Posterior vena cava (tissue), 2 donors: ENCODE measurements at regions not wholly inside any gene's neighbourhood (a gene's known extent, or its start where the extent isn't known, plus 50 kb on each side); places are given as distances from the start of the nearest gene placed in this dataset.
"Not testable (repeated sequence)": the region's sequence is repeated elsewhere in the genome, so short reads cannot be mapped to it uniquely, and the experiment has no call there.

ENCODE experiments used
- DNase-seq: peaks from one replicate; pipeline ENCODE4 v3.0.0-alpha.2; 2020; ENCODE audit warnings: low spot score
- intact Hi-C, 2 donors: fragments of 100-400 bp; cut with DNase I; formaldehyde crosslinking; loops; one replicate each; pipeline versions ENCODE4 v1.14.1 to v1.14.2; 2022 to 2023
- donor health status: DM: yes; HTN: yes; CAD: no.
- donor health status: DM: yes; HTN: yes; CAD: no.

- intact Hi-C loops, result no loop called here
- no peak for DNase-seq
Measured at GRCh38 chr6:148602136-148602535, 144.7 kb upstream of the UST start.

GRCh38 chr6:148608199-148608951 is 138.5 kb upstream of the UST start:
- DNase-seq, result no peak
- intact Hi-C loops, result no loop called here

DNA sequence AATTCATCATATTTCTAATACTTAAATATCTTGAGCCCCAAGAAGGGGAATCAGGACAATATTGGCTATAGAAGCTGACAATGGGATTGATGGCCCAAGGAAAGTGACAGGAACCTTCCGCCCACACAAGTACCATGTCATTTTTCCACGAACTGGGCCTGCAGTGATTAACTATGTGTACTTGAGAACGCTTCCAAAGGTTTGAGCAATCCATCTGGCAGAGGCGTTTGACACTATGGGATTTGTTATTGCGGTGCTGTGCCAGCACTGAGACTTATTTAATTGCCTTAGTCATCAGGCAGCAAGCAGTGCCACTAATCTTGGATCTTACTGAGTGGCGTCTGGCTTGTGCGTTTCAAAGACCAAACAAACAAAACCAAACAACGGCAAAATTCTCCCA is 135.6 kb upstream of the UST start:
- intact Hi-C loops, result loop anchor here in 1 of 2 donors (10.0 kb wide), 1 partner anchor 124 kb away; no protein-coding TSS in a partner anchor
- peak; percentile 86 for DNase-seq

DNA sequence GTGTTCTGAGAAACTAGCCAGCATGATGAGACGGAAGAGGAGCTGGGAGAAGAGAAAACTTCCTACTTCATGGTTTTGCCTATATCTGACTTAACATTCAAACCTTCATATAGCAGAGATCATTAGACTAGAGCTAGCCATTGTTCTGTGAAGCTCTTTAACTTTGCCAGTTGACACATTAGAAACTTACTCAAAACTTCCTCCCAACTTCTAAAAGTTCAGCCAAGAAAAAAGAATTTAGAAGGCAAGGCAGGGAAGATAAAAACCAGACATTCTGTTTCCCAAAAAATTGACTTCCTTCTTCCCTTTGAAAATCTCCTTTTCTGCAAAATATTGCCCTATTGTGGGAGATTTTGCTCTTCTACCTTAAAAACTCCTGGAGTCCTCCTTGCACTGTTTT is 134.8 kb upstream of the UST start:
- intact Hi-C loops, result loop anchor here in 1 of 2 donors (10.0 kb wide), 1 partner anchor 123 kb away; no protein-coding TSS in a partner anchor
- no peak for DNase-seq

- no peak for DNase-seq
- intact Hi-C loops, result loop anchor here in 1 of 2 donors (10.0 kb wide), 1 partner anchor 120 kb away; no protein-coding TSS in a partner anchor
Measured at GRCh38 chr6:148614602-148615001, 132.2 kb upstream of the UST start.

DNA sequence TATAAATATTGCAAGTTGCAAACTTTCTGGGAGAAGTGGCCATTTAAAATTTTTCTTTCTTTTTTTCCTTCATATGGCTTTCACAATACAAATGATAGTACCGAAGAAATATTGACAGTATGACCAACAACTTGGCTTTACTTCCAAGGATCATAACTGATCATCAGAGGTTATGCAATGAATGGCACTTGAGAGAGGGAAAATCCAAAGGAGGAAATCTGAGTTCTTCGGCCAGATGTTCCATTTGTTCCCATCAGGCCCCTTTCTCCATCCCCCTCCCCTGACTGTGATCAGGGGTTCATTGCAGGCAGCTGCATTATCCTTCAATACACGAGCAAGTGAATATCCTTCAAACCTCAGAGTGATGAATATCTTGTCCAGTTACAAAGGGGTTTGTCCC is 130.0 kb upstream of the UST start:
- intact Hi-C loops, result loop anchor here in 1 of 2 donors (10.0 kb wide), 1 partner anchor 118 kb away; no protein-coding TSS in a partner anchor
- DNase-seq, result no peak

- intact Hi-C loops, result loop anchor here in 1 of 2 donors (10.0 kb wide), 1 partner anchor 117 kb away; no protein-coding TSS in a partner anchor
Measured at GRCh38 chr6:148617530-148617929, 129.3 kb upstream of the UST start.

DNA sequence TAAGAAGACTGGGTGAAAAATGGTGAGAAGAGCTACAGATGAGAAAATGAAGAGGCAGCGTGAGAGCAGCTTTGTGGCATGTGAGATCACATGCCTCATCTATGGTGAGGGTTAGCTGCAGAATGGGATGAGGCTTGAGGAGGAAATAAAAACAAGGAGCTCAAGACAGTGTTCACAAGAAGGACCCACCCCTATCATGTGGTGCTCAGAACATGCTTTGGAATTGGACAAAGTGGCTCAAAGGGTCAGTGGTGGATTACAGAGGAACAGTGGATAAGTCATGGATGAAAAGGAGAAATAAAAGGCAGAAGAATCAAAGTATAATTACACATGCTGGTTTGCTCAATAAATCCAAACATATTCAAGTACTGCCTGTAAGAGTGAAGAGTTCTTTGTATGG is 126.9 kb upstream of the UST start:
- intact Hi-C loops, result loop anchor here in 1 of 2 donors (10.0 kb wide), 1 partner anchor 115 kb away; no protein-coding TSS in a partner anchor
- no peak for DNase-seq

More at GRCh38 chr6:148617530-148617929, 129.3 kb upstream of the UST start:
- no peak for DNase-seq

DNA sequence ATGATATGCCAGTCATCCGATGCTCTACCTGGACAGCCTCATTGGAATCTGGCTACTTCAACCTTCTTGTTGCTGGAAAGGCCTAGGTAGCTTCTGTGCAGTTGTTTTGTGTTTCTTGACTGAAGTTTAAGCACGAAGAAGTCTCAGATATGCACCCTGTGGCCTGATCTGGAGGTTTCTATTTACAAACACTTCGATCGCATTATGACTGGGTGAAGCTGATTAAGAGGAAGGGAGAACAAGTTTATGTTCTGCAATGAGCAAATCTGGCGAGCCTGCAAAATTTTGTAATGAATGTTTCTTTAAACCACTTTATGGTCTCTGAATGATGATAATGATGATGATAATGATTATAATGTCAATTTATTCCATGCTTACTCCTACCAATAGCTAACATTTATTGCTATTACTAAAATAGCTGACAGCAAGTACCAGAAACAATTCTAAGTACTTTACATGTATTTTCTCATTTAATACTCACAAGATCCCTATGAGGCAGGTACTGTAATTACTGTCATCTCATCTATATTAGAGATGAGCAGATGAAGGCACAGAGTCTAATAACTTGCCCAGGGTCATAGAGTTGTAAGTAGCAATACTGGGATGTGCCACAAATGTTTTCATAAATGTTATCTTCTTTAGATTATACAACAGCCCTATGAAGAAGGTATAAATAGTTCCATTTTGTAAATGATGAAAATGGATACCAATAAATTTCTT is 126.1 kb upstream of the UST start:
- DNase-seq, result no peak
- intact Hi-C loops, result no loop called here

DNA sequence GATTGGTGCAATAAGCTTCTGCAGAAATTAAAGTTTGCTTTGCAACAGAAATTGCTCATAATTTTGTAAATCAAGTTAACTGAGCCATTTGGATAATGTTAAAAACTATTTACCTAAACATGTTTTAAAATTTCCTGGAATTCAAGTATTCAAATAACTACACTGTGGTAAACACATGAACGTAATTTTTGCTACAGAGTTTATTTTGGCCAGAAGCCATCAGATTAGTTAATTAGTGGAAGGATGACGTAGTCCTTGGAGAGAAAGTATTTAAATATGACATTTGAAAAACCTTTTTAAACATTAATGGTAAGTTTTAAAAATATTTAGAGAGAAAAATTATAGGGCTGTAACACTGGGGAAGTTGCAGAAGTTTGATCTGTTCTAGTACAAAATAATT is 121.2 kb upstream of the UST start:
- no peak for DNase-seq
- intact Hi-C loops, result no loop called here

DNA sequence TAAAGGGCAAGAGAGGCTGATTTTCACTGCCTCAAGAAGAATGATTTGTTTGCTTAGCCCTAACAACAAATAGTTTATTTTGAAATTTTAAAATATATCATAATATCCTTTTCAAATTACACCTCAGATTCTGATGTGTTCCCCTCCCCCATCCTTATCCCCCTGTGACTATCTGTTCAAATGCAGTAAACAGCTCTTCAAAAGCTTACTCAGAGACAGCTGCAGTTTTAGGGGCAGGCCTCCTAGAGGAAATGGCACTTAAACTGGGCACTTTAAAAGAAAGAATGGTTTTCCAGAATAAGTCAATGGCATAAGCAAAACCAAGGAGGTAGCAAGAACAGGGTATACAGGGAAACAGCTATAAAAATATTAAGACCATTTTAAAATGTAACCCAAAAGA is 118.6 kb upstream of the UST start:
- intact Hi-C loops, result no loop called here
- DNase-seq, result no peak

- intact Hi-C loops, result no loop called here
- no peak for DNase-seq
Measured at GRCh38 chr6:148629181-148629580, 117.6 kb upstream of the UST start.

DNA sequence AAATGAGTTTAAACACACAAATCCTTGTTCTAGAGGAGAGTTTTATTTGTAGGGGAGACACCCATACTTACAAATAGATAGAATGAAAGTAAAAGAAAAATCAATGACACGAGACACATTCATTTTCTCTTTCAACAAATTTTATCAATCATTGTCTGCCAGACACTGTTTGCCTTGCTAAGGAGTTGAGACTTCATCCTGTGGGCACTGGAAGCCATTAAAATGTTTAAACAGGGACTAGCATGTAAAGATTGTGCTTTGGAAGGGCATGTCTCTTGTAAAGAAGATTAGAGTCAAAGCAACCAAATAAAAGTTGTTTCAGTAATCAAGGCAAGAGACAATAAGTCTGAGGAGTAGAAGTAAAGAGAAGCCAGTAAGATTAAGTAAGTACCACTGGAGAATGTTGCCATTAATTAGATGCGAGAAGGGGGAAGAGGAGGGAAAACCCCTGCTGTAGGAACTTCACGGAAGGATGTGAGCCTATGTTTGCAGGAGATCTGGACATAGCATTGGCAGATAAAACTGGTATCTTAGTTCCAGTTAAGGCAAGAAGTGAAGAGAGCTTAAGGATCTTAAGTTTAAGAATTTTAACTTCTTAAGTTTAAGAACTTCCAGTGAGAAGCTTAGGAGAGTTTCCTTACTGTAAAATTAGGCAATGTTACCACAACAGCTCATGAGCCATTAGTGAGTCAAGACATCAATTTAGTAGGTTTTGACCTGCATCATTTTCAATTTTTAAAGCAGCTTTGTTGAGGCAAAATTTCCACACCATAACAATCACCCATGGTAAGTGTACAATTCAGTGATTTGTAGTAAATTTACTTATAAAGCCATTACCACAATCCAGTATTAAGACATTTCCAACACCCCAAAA is 117.0 kb upstream of the UST start:
- DNase-seq, result no peak
- intact Hi-C loops, result no loop called here

GRCh38 chr6:148635070-148635743 is 111.6 kb upstream of the UST start:
- DNase-seq, result no peak
- intact Hi-C loops, result no loop called here

DNA sequence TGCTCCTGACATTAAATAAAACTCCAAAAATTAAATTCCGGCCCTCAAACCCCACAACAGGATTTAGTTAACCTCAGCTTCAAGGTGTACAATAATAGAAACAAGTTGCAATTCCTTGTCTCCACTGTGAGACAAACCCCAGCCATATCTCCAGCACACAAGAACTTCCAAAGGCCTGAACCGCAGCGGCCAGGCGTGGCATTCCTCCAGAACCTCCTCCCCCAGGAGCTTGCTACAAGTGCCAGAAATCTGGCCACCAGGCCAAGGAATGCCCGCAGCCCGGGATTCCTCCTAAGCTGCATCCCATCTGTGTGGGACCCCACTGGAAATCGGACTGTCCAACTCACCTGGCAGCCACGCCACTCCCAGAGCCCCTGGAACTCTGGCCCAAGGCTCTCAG is 105.0 kb upstream of the UST start:
- intact Hi-C loops, DNase-seq: not testable (repeated sequence)

- DNase-seq, intact Hi-C loops: not testable (repeated sequence)
Measured at GRCh38 chr6:148643208-148643607, 103.6 kb upstream of the UST start.

GRCh38 chr6:148645049-148645448 is 101.8 kb upstream of the UST start:
- intact Hi-C loops, result not testable (repeated sequence)

DNA sequence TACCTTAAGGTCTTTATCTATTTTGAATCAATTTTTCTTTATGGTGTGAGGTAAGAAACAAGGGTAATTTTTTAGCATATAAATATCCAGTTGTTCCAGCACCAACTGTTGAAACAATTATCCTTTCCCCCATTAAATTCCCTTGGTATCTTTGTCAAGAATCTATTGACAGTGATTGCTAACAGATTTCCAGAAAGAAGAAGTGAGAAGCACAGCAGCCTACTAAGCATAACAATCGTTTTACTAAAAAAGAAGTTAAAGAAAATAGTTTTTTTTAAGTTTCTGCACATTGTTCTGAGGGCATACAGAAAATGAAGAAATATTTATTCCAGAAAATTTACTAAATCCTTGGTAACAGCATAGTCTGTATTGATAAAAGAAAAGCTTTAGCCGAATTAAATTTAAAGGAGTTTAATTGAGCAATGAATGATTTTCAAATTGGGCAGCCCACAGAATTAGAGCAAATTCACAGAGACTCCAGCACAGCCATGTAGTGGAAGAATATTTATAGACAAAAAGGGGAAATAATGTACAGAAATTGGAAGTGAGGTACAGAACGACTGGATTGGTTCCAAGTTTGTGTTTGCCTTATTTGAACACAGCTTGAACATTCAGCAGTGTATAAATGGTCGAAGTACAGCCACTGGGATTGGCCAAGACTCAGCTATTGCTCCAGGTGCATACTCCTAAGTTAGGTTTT is 97.9 kb upstream of the UST start:
- intact Hi-C loops, result no loop called here
- no peak for DNase-seq

More at GRCh38 chr6:148645049-148645448, 101.8 kb upstream of the UST start:
- not testable (repeated sequence) for DNase-seq
